IMR-90 (cell line): ENCODE measurements at regions not wholly inside any gene's neighbourhood (a gene's known extent, or its start where the extent isn't known, plus 50 kb on each side); places are given as distances from the start of the nearest gene placed in this dataset.

Experiments used
- CEBPB ChIP-seq: IDR thresholded peaks from 2 replicates; pipeline ENCODE4 v1.6.1; 2012; ENCODE audit warnings: low read depth, low read length, improper control_type of control experiment
- CTCF ChIP-seq: conservative IDR thresholded peaks from 2 replicates; pipeline ENCODE4 v1.5.1; 2012; ENCODE audit warnings: mild to moderate bottlenecking, low read depth, low read length, improper control_type of control experiment
- ELK1 ChIP-seq: fragments of 150-350 bp; IDR thresholded peaks from 2 replicates; pipeline ENCODE4 v1.6.1; 2016; ENCODE audit warnings: low read depth, mild to moderate bottlenecking, low read length, moderate library complexity, borderline replicate concordance
- MAFK ChIP-seq: IDR thresholded peaks from 2 replicates; pipeline ENCODE4 v1.6.1; 2012; ENCODE audit warnings: low read depth, low read length, improper control_type of control experiment
- MAZ ChIP-seq: IDR thresholded peaks from 2 replicates; pipeline ENCODE4 v1.6.1; 2012; ENCODE audit warnings: low read depth, mild to moderate bottlenecking, low read length, improper control_type of control experiment, moderate library complexity, borderline replicate concordance
- POLR2A ChIP-seq: IDR thresholded peaks from 2 replicates; pipeline ENCODE4 v1.6.1; 2012; ENCODE audit warnings: mild to moderate bottlenecking, low read depth, low read length
- RAD21 ChIP-seq: IDR thresholded peaks from 2 replicates; pipeline ENCODE4 v1.6.1; 2012; ENCODE audit warnings: low read length, improper control_type of control experiment
- SMC3 ChIP-seq: fragments of 150-350 bp; IDR thresholded peaks from 2 replicates; pipeline ENCODE4 v1.6.1; 2016; ENCODE audit warnings: low read depth, mild to moderate bottlenecking, antibody characterized with exemption, low read length, moderate library complexity

- TF ChIP-seq CTCF (no peak), POLR2A (no peak), MAZ (no peak), RAD21 (no peak), ELK1 (no peak), SMC3 (no peak), MAFK (peak; percentile 52), CEBPB (peak; percentile 91)
These were observed 88.2 kb upstream of the PALMD start for GRCh38 chr1:99557546-99558202.
